ENCODE measurements at regions not wholly inside any gene's neighbourhood (a gene's known extent, or its start where the extent isn't known, plus 50 kb on each side); places are given as distances from the start of the nearest gene placed in this dataset.

GRCh38 chr6:167397712-167398111 lies 72.8 kb downstream of the TTLL2 start:
- TF ChIP-seq CTCF (IDR thresholded peaks at IDR 0.05; ENCODE audit: insufficient read depth, low read depth, low read length, missing control alignments), result no peak
- DNase-seq (ENCODE audit: low read depth), result no peak
- H3K4me3 ChIP-seq (ENCODE audit: low read depth, low read length), result no peak overlapping the region

- DNase-seq (ENCODE audit: low read depth), result no peak
- no peak for TF ChIP-seq CTCF (IDR thresholded peaks at IDR 0.05; ENCODE audit: insufficient read depth, low read depth, low read length, missing control alignments)
Measured at GRCh38 chr6:167398214-167399050, 73.5 kb downstream of the TTLL2 start.

DNA sequence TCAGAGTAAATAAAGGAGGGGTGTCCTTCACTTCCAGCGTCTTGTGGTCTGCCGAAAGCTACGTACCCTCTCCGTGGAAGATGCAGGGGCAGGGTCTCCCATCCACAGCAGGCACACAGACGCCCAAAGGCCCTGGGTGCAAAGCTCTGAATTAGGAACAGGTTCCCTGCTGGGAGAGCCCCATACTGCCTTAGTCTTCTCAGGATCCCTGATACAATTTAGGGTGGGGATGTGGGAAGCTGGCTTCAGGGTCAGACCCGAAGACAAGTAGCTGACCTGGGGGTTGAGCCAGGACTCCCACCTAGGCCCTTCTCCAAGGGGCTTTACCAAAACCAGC lies 74.1 kb downstream of the TTLL2 start:
- no peak for DNase-seq (ENCODE audit: low read depth)
- no peak overlapping the region for H3K4me3 ChIP-seq (ENCODE audit: low read depth, low read length)
- no peak for TF ChIP-seq CTCF (IDR thresholded peaks at IDR 0.05; ENCODE audit: insufficient read depth, low read depth, low read length, missing control alignments)

More at GRCh38 chr6:167398214-167399050, 73.5 kb downstream of the TTLL2 start:
- no peak overlapping the region for H3K4me3 ChIP-seq (ENCODE audit: low read depth, low read length)

DNA sequence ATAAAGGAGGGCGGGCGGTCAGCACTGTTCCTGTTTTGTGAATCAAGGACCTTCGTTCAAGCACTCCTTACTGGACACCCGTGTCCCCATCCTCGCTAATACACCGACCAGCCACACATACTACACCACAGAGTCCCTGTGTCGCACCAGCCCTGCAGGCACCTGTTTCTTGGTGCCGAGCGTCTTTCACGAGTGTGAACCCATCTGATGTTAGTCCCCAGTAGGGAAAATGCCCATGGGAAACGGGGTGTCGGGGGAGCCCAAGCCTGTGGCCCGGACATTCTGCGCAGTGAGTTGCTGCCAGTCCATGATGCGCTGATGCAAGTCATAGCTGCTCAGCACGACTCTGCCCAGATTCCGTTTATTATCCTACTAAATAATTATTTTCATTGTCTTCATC lies 74.7 kb downstream of the TTLL2 start:
- TF ChIP-seq CTCF (IDR thresholded peaks at IDR 0.05; ENCODE audit: insufficient read depth, low read depth, low read length, missing control alignments), result no peak
- DNase-seq (ENCODE audit: low read depth), result no peak
- H3K4me3 ChIP-seq (ENCODE audit: low read depth, low read length), result no peak overlapping the region

- no peak for DNase-seq (ENCODE audit: low read depth)
Measured at GRCh38 chr6:167400482-167401138, 75.7 kb downstream of the TTLL2 start.

DNA sequence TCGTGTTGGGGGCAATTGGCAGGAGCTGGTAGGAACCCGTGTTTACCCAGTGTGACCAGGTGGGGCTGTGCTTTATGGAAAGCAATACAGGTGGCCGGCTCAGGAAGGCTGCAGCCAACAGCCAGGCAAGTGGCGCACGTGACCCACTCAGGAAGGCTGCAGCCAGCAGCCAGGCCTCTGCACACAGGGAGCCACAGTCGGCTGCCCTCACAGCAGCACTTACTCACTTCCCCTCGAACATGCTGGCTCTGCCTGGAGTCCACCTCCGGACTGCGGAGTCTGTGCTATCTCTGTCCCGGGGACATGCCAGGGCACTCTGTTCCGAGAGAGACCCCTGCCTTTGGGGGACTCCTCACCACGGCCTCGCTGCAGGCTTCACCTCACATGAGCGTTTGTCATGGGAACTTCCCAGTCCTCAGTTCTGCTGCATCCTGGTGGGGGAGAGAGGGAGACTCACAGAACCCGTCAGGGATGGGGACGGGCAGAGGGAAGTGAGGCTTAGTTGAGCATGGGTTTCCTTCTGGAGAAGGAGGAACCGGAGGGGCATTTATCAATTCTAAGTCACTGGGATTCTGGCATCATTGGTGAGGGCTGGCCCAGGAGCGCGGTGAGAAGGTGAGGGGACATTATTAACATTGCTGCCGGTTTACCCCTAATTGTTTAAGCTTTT lies 76.8 kb downstream of the TTLL2 start:
- no peak overlapping the region for H3K4me3 ChIP-seq (ENCODE audit: low read depth, low read length)
- TF ChIP-seq CTCF (IDR thresholded peaks at IDR 0.05; ENCODE audit: insufficient read depth, low read depth, low read length, missing control alignments), result no peak
- DNase-seq (ENCODE audit: low read depth), result no peak

More at GRCh38 chr6:167400482-167401138, 75.7 kb downstream of the TTLL2 start:
- TF ChIP-seq CTCF (IDR thresholded peaks at IDR 0.05; ENCODE audit: insufficient read depth, low read depth, low read length, missing control alignments), result no peak
- H3K4me3 ChIP-seq (ENCODE audit: low read depth, low read length), result no peak overlapping the region

Measured in GM12865 (cell line).